Hematopoietic multipotent progenitor cell treated with erythropoietin and hydrocortisone succinate and interleukin-3 and kit ligand, for 15 days (in vitro differentiated cells): ENCODE measurements at regions not wholly inside any gene's neighbourhood (a gene's known extent, or its start where the extent isn't known, plus 50 kb on each side); places are given as distances from the start of the nearest gene placed in this dataset.

Source experiments
- DNase-seq: peaks from one replicate; pipeline ENCODE4 v3.0.0-alpha.2; 2015; ENCODE audit warnings: low spot score

- DNase-seq = no peak
These were observed 52.2 kb upstream of the SPACA1 start for GRCh38 chr6:87995461-87995860.

DNA sequence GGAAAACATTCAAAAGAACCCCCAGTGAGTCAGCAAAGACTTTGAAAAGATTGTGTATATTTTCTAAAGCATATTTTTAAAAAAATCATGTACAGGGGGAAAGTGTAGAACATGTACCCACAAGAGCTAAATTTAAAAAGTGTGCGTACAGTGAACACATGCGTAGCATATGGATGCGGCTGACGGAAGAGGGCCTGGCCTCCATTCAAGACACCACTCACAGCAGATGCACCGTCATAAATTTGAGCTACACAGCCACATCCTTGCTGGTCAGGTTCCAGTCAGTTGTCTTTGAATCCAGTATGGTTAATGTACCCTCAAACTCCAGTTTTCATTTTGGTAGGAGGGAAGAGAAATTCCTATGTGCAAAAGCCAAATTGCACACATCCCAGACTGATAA, 54.3 kb upstream of the SPACA1 start:
- DNase-seq = no peak

DNA sequence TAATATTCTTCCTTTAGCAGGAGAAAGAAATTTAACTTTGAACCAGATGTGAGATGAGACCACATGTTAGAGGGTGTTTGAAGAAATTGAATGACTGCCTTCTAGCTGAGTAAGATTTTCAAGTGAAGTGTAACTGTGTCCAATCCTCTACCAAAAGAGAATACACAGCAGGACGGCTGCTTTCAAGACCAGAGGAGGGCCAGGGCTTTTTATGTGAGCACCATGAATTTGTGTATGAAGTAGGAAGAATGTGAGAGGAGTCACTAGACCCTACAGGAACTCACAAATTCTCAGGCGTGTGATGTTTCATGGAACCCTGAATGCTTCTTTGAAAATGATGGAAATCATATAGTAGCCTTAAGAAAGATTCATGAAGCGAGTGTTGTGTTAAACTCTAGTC, 56.8 kb upstream of the SPACA1 start:
- no peak for DNase-seq

GRCh38 chr6:87982134-87982533, 65.5 kb upstream of the SPACA1 start:
- DNase-seq = no peak

DNA sequence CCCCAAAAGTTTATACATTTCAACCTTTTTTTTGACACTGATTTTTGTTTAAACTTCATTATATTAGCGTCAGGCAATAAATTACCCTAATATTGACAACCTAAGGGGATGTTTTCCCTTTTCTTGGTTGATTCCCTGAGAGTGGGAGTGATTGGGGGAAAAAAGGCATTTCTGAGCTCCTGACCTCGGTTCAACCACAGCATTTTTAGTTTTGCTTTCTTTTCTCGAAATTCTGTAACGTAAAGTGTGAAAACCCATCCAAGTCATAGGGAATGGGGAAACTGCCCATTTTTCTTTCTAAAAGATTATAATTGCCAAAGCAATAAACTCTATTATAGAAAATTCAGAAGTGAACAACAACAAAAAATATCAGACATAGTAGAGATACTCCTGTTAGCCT, 67.9 kb upstream of the SPACA1 start:
- no peak for DNase-seq

DNA sequence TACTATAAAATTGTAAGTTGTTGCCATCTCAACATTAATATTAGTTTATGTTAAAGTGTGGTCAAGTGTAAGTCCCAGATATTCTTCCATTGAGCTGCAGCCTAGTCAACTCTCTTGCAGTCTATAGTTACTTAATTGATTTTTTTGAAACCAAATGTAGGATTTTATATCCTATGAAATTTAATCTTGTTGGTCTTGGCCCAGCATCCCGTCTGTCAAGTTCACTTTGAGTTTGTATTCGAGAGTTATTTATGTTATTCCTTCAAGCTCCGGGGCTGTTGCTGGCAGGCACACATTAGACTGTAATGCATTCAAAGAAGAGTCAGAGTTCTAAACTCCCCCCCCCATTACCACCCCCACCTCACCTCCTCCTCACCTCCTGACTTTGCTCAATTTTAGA, 71.0 kb upstream of the SPACA1 start:
- no peak for DNase-seq

- DNase-seq = no peak
These were observed 72.1 kb upstream of the SPACA1 start for GRCh38 chr6:87975561-87975960.

DNA sequence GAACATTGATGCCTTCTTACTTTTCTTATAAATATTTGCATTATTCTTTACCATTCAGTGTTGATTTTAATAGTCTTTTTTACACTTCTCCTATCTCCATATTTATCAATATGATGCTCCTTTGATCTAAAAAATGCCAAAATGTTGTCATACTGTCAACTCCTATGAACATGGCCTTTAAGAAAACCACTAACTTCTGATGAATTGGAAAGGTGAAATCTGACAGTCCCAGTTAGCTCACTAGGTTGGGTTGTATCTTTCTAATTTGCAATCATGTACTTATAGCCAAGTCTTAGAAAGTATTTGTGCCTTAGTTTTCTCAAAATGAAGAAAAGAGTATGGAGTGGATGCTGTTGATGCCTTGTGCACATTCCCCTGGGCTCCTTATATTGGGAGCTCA, 75.4 kb upstream of the SPACA1 start:
- no peak for DNase-seq

DNA sequence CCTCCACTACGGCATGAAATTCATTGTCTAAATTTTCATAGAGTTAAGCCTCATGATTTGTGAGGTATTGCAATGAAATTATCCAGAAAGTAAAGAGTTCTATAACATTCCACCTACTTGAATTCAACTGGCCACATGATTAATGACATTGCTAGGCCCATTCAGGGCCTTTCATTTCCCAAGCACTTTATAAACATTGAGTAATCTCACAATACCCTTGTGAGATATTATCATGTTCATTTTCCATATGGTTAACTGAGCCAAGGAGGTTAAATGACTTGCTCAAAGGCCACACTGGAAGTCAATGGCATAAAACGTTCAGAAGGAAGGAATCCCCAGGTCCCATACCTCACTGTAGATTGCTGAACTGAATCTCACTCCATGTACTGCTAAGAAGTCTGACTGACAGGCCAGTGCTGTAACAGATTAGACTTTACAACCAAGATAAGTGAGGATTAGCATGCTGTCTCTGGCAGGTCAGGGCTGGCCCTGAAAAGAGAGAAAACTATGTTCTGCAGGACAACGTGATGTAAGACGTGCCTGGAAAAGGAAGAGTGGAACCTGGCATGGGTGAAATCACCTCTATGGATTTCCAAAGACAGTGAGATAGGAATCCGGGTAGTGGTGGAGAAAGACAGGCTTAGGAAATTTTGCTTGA, 75.9 kb upstream of the SPACA1 start:
- no peak for DNase-seq

DNA sequence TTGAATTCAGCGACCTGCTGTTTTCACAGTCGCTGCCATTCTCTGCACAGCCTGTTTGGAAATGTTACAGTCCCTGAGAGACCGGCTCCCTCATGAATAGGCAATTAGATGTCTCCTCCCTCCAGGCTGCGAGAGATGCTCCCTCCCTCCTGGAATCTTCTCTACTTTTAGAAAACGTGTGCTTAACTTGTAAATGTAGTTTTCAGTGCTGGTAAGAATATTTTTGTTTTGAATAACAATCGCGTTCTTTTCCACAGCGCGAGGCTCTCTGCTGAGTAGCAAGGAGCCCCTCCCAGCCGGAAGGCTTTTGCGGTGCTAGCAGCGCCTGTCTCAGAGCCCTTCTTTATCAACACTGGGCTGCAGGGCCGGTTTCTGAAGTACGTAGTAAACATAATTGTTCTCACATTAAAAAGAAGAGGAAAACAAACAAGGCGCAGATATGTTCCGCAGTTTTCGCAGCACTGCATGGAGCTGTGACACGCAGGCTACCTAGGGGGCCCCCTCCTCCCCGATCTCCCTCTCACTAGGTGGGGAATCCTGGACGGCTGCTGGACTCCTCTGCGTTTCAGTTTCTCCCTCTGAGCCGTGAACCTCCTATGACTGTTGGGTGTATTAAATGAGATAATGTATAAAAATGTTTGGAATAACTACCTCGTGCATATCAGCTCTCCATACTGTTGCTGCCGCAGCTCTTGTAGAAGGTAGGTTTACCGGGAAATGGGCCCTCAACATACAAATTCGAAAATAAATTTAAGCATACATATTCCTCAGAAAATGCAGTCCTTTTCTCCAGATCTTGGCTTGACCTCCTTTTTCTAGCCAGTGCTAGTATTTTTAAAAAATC, 79.0 kb upstream of the SPACA1 start:
- DNase-seq = no peak

- DNase-seq = no peak
These were observed 81.8 kb upstream of the SPACA1 start for GRCh38 chr6:87965806-87966205.

DNA sequence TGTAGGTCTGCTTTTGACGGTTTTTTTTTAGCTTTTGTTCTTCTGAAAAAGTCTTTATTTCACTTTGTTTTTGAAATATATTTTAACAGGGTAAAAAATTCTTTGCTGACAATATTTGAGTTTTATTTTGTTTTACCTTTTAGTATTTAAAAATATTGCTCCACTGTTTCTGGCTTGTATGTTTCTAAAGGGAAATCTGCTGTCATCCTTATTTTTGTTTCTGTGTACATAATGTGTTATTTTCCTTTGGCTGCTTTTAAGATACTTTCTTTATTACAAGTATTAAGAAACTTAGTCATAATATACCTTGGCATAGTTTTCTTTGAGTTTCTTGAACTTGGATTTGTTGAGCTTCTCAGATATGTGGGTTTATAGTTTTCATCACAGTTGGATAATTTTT, 88.6 kb upstream of the SPACA1 start:
- no peak for DNase-seq

GRCh38 chr6:87951751-87952150, 95.9 kb upstream of the SPACA1 start:
- no peak for DNase-seq

DNA sequence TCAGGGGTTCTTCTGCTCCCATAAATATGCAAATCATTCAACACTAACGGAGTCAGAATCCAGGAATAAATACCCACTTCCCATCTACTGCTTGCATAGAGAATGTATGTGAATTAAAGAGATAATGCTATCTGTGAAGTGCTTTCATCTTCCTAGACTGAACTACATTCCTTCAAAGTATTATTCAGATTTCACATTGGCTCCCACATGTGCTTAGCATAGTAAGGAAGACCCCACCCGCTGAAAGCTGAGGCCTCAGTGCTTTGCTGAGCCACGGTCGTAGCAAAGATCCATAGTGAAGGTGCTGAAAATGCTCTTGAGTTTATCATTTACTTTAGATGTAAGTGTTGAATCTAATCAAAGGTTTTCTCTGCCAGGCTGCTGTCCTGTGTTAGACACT, 97.0 kb upstream of the SPACA1 start:
- no peak for DNase-seq

DNA sequence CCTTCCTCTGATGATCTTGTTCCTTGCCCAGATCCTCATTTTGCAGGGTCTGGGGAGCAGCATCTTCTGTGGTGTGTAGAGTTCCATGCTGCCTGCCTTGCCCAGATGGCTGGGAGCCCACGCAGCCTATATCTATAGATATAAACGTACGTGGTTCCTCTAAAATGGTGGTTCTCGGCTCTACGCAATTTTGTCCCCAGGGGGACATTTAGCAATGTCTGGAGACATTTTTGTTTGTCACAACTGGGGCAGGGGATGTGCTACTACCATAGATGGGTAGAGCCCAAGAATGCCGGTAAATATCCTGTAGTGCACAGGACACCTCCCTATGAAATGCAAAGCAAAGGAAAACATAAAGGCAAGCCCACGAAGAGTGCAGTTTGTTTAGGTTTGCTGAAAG, 98.4 kb upstream of the SPACA1 start:
- DNase-seq = no peak

DNA sequence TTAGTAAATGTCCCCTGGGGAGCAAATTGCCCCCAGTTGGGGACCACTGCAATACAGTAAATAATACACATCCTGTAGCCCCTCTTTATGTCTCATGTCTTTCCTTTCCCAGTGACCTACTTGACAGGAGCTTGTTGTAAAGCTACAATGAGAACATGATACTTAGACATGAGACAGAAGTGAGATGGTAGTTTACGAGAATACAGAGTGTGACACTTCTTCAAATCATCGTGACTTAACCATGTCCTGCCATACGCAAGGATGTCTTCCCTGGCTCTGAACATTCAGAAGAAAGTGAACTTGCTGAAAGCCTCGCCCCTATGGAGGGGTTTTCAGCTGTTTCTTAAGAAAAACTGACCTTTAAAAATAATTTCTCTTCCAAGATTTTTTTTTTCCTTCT, 101.0 kb upstream of the SPACA1 start:
- no peak for DNase-seq

DNA sequence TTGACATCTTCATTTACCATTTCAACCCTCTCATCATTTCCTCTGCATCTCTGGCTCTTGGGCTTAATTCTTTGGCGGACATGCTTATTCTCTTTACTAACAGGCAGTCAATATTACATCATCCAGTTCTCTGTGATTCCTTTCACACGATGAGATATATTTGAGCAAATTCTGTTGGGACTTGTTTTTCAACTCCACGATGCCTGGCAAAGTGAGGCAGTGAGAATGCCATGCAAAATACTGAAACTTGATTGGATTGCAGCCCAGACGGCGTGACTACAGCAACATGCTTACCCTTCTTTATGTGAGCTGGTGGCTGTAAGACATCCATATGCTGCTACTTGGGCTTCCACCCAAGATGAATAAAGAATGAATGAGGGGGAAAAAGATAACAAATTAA, 101.7 kb upstream of the SPACA1 start:
- DNase-seq = no peak

- no peak for DNase-seq
These were observed 102.5 kb upstream of the SPACA1 start for GRCh38 chr6:87945181-87945580.

DNA sequence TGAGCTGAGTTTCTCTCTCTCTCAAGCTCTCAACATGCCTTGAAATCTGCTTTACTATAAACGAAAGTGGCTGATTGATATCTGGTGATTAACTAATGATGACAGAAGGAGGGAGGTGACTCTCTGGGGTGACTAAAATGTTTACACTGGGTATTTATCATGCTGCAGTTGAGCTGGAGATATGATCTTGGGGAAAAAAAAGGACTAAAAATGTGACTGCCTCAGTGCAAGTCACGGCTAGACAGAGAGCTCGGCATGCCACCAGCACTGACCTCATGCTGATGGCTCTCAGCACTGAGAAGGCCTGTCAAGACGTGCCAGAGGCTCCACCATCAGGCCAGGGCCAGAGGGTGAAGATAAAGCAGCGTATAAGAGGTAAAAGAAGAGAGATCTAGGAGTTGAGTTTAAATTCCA, 103.1 kb upstream of the SPACA1 start:
- no peak for DNase-seq

GRCh38 chr6:87943191-87943590, 104.5 kb upstream of the SPACA1 start:
- no peak for DNase-seq

DNA sequence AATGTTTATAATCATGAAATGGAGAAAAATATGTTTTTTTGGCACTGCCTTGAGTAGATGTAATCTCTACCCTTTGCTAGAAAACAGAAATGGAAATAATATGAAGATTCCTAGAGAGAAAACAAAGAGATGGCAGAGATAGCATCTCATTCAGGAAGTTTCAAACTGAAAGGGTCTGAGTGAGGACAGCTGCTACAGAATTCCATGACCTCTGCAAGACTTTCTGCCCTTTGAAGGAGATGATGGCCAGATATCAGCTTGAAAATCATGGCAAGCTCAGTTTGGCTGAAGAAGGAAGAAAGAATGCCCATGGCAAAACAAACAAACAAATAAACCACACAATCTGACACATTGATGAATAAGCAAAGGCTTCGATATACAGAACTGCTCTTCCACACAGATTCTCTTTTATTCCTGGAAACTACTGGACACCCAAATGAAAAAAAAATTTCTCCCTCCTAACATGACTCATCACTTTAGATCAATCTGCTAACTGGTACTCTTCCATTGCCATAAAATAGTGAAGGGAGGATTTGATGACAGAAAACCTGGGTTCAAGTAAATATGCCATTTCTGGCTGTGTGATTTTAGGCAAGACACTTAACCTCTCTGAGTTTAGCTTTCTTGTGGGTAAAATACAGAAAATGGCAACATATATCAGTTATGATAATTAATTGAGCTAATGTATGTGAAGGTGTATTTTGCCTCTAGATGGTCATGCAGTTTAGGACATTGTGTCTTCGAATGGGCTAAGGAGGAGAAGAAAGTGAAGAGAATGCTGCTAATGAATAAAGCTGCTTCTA, 105.9 kb upstream of the SPACA1 start:
- no peak for DNase-seq

DNA sequence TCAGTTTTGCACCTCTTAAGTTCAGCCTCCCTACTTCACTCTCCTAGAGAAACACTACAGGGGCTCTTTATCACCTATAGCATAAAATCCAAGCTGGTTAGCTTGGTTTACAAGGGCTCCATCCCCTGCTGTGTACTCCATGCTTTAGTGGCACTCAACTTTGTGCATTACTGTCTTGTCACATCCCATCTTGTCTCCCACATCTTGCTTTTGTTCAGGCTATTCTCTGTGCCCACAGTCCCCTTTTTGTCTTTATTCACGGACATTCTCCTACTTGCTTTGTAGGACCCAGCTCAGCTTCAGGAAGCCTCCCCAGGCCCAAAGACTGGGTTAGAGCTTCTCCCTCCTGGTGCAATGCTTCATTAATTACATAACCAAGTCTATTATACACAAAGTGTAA, 107.9 kb upstream of the SPACA1 start:
- no peak for DNase-seq

DNA sequence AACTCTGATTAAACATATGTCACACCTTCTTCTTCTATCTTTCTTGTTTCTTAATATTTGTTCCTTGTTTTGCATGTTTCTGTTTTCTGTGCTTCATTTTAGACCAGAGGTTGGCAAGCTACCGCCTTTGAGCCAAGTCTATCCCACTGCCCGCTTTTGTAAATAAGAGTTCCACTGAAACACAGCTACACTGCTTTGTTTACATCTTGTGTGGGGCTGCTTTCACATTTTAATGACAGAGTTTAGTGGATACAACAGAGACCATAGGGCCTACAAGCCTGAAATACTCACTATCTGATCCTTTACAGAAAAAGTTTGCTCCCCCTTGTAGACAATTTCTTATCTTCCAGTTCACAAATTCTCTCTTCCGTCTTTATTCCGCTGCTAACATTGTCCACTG, 109.4 kb upstream of the SPACA1 start:
- no peak for DNase-seq
